HCT116 (cell line): ENCODE measurements at regions not wholly inside any gene's neighbourhood (a gene's known extent, or its start where the extent isn't known, plus 50 kb on each side); places are given as distances from the start of the nearest gene placed in this dataset.

Experiments used
- ATAC-seq: fragments of 200-7000 bp; cut with Tn5 transposase; 2 replicates; pipeline ENCODE4 v1.9.1; 2020; ENCODE audit warnings: mild to moderate bottlenecking, moderate library complexity
- BruUV-seq: library from RNA; stranded (reverse); fragments of 400-500 nt; replicated peaks from 2 replicates; lab custom pipeline; 2021; lab: Mats Ljungman, UMichigan
- CTCF ChIA-PET: fragments of 300-600 bp; sonication (Branson Sonifier 250); formaldehyde crosslinking; loops from one replicate; lab custom pipeline; 2021; ENCODE audit warnings: antibody characterized with exemption; lab: Charles Lee
- POLR2A ChIA-PET: fragments of 300-600, 350-600 bp; sonication (Branson Sonifier 250); formaldehyde crosslinking; loops from one replicate; lab custom pipeline; 2021; ENCODE audit warnings: antibody characterized with exemption; lab: Charles Lee
- RAD21 ChIA-PET, 2 experiments: fragments of 300-600 bp; sonication (Branson Sonifier 250); formaldehyde crosslinking; loops; one replicate each; lab custom pipeline; 2023; ENCODE audit warnings: low total read pairs in 2 of 2; ENCODE audit not compliant: uncharacterized antibody in 2 of 2, unreplicated experiment in 2 of 2, low non-redundant PET in 1 of 2; lab: Charles Lee
- DNase-seq: peaks from one replicate; pipeline ENCODE4 v3.0.0-alpha.2; 2010; ENCODE audit warnings: low read depth, low spot score
- H2AFZ ChIP-seq: fragments of 200-600 bp; shearing (Covaris generic), sonication (generic); 2 replicates; pipeline ENCODE4 v1.6.1; 2017; ENCODE audit warnings: low read depth, mixed run types, mixed read lengths, antibody characterized with exemption, low read length; ENCODE audit not compliant: poor library complexity, severe bottlenecking
- H3K27ac ChIP-seq: 2 replicates; pipeline ENCODE4 v1.5.1; 2012; ENCODE audit warnings: low read depth, low read length
- H3K27me3 ChIP-seq: fragments of 200-600 bp; sonication (generic); 2 replicates; pipeline ENCODE4 v1.6.1; 2016; ENCODE audit warnings: mixed run types, low read length, mixed read lengths; ENCODE audit not compliant: insufficient read depth
- H3K36me3 ChIP-seq, 2 experiments: fragments of 200-500 bp in 1 of 2; fragments of 200-600 bp in 1 of 2; sonication (Bioruptor generic) in 1 of 2; sonication (generic) in 1 of 2; 2 replicates each; pipeline versions ENCODE4 v1.5.1 to v1.6.1; 2014 to 2016; ENCODE audit warnings: low read length in 2 of 2, inconsistent platforms in 1 of 2, mixed read lengths in 1 of 2, mixed run types in 1 of 2; ENCODE audit not compliant: insufficient read depth in 2 of 2, control insufficient read depth in 1 of 2
- H3K4me1 ChIP-seq, 2 experiments: fragments of 200-600 bp in 1 of 2; sonication (generic) in 1 of 2; 2 replicates each; pipeline versions ENCODE4 v1.5.1 to v1.6.1; 2012 to 2017; ENCODE audit warnings: low read length in 2 of 2, inconsistent platforms in 1 of 2, mild to moderate bottlenecking in 1 of 2, mixed read lengths in 1 of 2, mixed run types in 1 of 2, moderate library complexity in 1 of 2; ENCODE audit not compliant: insufficient read depth in 2 of 2, control insufficient read depth in 1 of 2
- H3K4me2 ChIP-seq: fragments of 200-600 bp; sonication (generic); 2 replicates; pipeline ENCODE4 v1.6.1; 2017; ENCODE audit warnings: mixed run types, low read length, mixed read lengths
- H3K4me3 ChIP-seq, 2 experiments: fragments of 200-600 bp in 1 of 2; sonication (generic) in 1 of 2; replicated peaks in 1 of 2; 2 replicates each; pipeline ENCODE4 v1.5.1; 2011 to 2016; ENCODE audit warnings: low read length in 2 of 2, control low read depth in 1 of 2, low read depth in 1 of 2, mild to moderate bottlenecking in 1 of 2, mixed read lengths in 1 of 2, mixed run types in 1 of 2
- H3K79me2 ChIP-seq: fragments of 200-600 bp; sonication (generic); 2 replicates; pipeline ENCODE4 v1.6.1; 2017; ENCODE audit warnings: mild to moderate bottlenecking, mixed run types, low read length, moderate library complexity, mixed read lengths; ENCODE audit not compliant: insufficient read depth
- H3K9ac ChIP-seq: fragments of 200-600 bp; sonication (generic); 2 replicates; pipeline ENCODE4 v1.6.1; 2016; ENCODE audit warnings: low read length, mixed read lengths
- H3K9me2 ChIP-seq: fragments of 200-600 bp; sonication (generic), shearing (Covaris generic); 2 replicates; pipeline ENCODE4 v1.6.1; 2017; ENCODE audit warnings: mixed run types, mild to moderate bottlenecking, moderate library complexity; ENCODE audit not compliant: insufficient read depth
- H3K9me3 ChIP-seq, 2 experiments: fragments of 200-500 bp in 1 of 2; fragments of 200-600 bp in 1 of 2; sonication (Bioruptor generic) in 1 of 2; sonication (generic) in 1 of 2; 2 replicates each; pipeline ENCODE4 v1.6.1; 2014 to 2017; ENCODE audit warnings: low read length in 2 of 2, mixed read lengths in 2 of 2, inconsistent platforms in 1 of 2, low read depth in 1 of 2, mild to moderate bottlenecking in 1 of 2, mixed run types in 1 of 2, moderate library complexity in 1 of 2; ENCODE audit not compliant: control insufficient read depth in 1 of 2, insufficient read depth in 1 of 2
- H4K20me1 ChIP-seq: fragments of 200-600 bp; sonication (generic), shearing (Covaris generic); 2 replicates; pipeline ENCODE4 v1.6.1; 2017; ENCODE audit warnings: mixed run types, mild to moderate bottlenecking, moderate library complexity; ENCODE audit not compliant: insufficient read depth
- EGR1 ChIP-seq: IDR thresholded peaks from 2 replicates; pipeline ENCODE4 v1.6.1; 2012; ENCODE audit warnings: low read depth
- ELF1 ChIP-seq: IDR thresholded peaks from 2 replicates; pipeline ENCODE4 v1.6.1; 2012; ENCODE audit warnings: low read depth, borderline replicate concordance
- FOSL1 ChIP-seq: IDR thresholded peaks from 2 replicates; pipeline ENCODE4 v1.6.1; 2012; ENCODE audit warnings: low read depth
- POLR2A ChIP-seq: IDR thresholded peaks from 2 replicates; pipeline ENCODE4 v1.7.0; 2011; ENCODE audit warnings: borderline replicate concordance; ENCODE audit not compliant: insufficient read depth, insufficient read length; ENCODE audit errors: extremely low read depth
- REST ChIP-seq: IDR thresholded peaks from 2 replicates; pipeline ENCODE4 v1.6.1; 2012; ENCODE audit warnings: low read depth
- SIN3A ChIP-seq: IDR thresholded peaks from 2 replicates; pipeline ENCODE4 v1.6.1; 2012; ENCODE audit warnings: low read depth
- TCF7L2 ChIP-seq: IDR thresholded peaks from 2 replicates; pipeline ENCODE4 v1.7.0; 2011; ENCODE audit warnings: borderline replicate concordance, inconsistent platforms; ENCODE audit not compliant: insufficient read depth, insufficient read length; ENCODE audit errors: extremely low read depth
- YY1 ChIP-seq: IDR thresholded peaks from 2 replicates; pipeline ENCODE4 v1.6.1; 2011; ENCODE audit warnings: low read length, low read depth, moderate library complexity, mild to moderate bottlenecking; ENCODE audit not compliant: insufficient replicate concordance; ENCODE audit errors: extremely low read depth
- ZBTB33 ChIP-seq: IDR thresholded peaks from 2 replicates; pipeline ENCODE4 v1.6.1; 2011; ENCODE audit warnings: mild to moderate bottlenecking, low read length, moderate library complexity; ENCODE audit not compliant: insufficient replicate concordance; ENCODE audit errors: extremely low read depth
- intact Hi-C: fragments of 100-400 bp; cut with micrococcal nuclease; formaldehyde crosslinking; loops from 2 replicates; pipeline ENCODE4 v1.10.0; 2022

- Histone ChIP-seq H3K27ac (no peak overlapping the region), H3K4me1 (no peaks in the 10 kb centered on the region), H2AFZ (no peak overlapping the region), H3K9ac (no peak overlapping the region), H4K20me1 (no peaks in the 10 kb centered on the region), H3K79me2 (no peaks in the 10 kb centered on the region), H3K36me3 (no peaks in the 10 kb centered on the region), H3K4me3 (no peak overlapping the region), H3K9me3 (peaks cover 19 to 32% of the 10 kb centered on the region in 2 experiments; a peak in 2 of 4 replicates), H3K9me2 (no peaks in the 10 kb centered on the region), H3K27me3 (no peaks in the 10 kb centered on the region), H3K4me2 (no peak overlapping the region)
- POLR2A ChIA-PET = no interaction called here
- RAD21 ChIA-PET = no interaction called here
- DNase-seq (no peak), ATAC-seq (no peak)
- no TSS peak for BruUV-seq
- CTCF ChIA-PET = no interaction called here
- intact Hi-C loops = no loop called here
- TF ChIP-seq REST (no peak), YY1 (no peak), FOSL1 (no peak)
Measured at GRCh38 chr19:28669804-28670203, 543.1 kb downstream of the UQCRFS1 start.

DNA sequence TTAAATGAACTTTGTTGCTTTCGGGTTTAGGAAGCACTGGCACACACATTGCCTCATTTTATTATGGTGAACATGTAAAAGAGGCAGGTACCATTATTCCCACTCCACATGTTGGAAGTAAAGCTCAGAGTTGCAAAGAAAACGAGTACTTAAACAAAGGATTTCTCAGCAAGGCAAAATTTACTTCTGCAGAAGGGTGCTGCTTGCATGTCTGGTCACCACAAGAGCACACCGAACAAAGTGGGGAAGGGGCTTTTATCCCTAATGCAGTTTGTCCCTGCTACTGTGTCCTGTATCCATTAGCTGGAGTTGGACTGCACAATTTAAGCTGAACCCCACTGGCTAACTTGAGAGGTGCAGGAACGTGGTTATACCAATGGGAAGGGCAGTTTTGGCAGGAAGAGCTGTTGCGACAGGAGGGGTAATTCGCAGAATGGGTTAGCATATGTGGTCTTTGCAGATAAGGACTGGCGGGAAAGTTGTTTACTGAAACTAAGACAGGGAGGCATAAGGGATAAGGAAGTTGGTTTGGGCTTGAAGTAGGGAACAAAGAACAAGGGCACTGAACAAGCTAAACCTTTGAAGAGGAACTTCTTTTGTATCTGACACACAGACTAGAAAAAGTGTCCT, 545.5 kb downstream of the UQCRFS1 start:
- intact Hi-C loops = no loop called here
- DNase-seq (no peak), ATAC-seq (no peak)
- no peak overlapping the region for H2AFZ ChIP-seq
- no peak overlapping the region for H3K9ac ChIP-seq
- H3K27me3 ChIP-seq = no peaks in the 10 kb centered on the region
- no peak overlapping the region for H3K4me3 ChIP-seq
- no peak overlapping the region for H3K4me2 ChIP-seq
- ChIA-PET CTCF (no interaction called here), RAD21 (no interaction called here), POLR2A (no interaction called here)
- H3K79me2 ChIP-seq = no peaks in the 10 kb centered on the region
- no peaks in the 10 kb centered on the region for H3K4me1 ChIP-seq
- peaks cover 15 to 40% of the 10 kb centered on the region in 2 experiments; a peak in 3 of 4 replicates for H3K9me3 ChIP-seq
- H4K20me1 ChIP-seq = no peaks in the 10 kb centered on the region
- H3K36me3 ChIP-seq = no peaks in the 10 kb centered on the region
- BruUV-seq = no TSS peak
- H3K9me2 ChIP-seq = no peaks in the 10 kb centered on the region
- H3K27ac ChIP-seq = no peak overlapping the region
- TF ChIP-seq ZBTB33 (no peak), EGR1 (no peak), TCF7L2 (no peak), ELF1 (no peak), YY1 (no peak), SIN3A (no peak), POLR2A (no peak)
